ENCODE measurements at regions not wholly inside any gene's neighbourhood (a gene's known extent, or its start where the extent isn't known, plus 50 kb on each side); places are given as distances from the start of the nearest gene placed in this dataset.

- no peak overlapping the region for H3K4me3 Mint-ChIP-seq
- no peak for TF ChIP-seq EZH2 (IDR thresholded peaks at IDR 0.05)
- TF ChIP-seq EZH2phosphoT487 (IDR thresholded peaks at IDR 0.05) = no peak
- TF ChIP-seq CTCF (IDR thresholded peaks at IDR 0.05) = no peak
- Histone ChIP-seq H3F3A (ENCODE audit: low read depth) (no peaks in the 10 kb centered on the region), H4K20me1 (ENCODE audit: low read depth) (no peaks in the 10 kb centered on the region), H3K9ac (no peak overlapping the region), H3K4me3 (no peak overlapping the region), H3K4me1 (no peaks in the 10 kb centered on the region), H3K9me3 (ENCODE audit: low read depth) (no peaks in the 10 kb centered on the region), H3K27me3 (no peaks in the 10 kb centered on the region), H3K79me2 (ENCODE audit: low read depth) (no peaks in the 10 kb centered on the region), H3K27ac (no peak overlapping the region), H3K36me3 (no peaks in the 10 kb centered on the region), H3K4me2 (no peak overlapping the region), H2AFZ (replicated peaks) (no peak overlapping the region)
- H3K36me3 Mint-ChIP-seq = no peaks in the 10 kb centered on the region
- peaks cover 10% of the 10 kb centered on the region for H3K27me3 Mint-ChIP-seq (ENCODE audit: insufficient read depth, low read depth)
- peaks cover 11% of the 10 kb centered on the region for H3K9me3 Mint-ChIP-seq
- H3K4me1 Mint-ChIP-seq = no peaks in the 10 kb centered on the region
- no peak for DNase-seq (ENCODE audit: low spot score)
- H3K27ac Mint-ChIP-seq = no peak overlapping the region
Observed at GRCh38 chr19:29436591-29437103, 89.1 kb upstream of the VSTM2B start.

GRCh38 chr19:29439021-29439420 lies 86.8 kb upstream of the VSTM2B start:
- Histone ChIP-seq H2AFZ (replicated peaks) (no peak overlapping the region), H3F3A (ENCODE audit: low read depth) (no peaks in the 10 kb centered on the region), H3K4me1 (no peaks in the 10 kb centered on the region), H3K9me3 (ENCODE audit: low read depth) (no peaks in the 10 kb centered on the region), H3K4me3 (no peak overlapping the region), H3K27me3 (no peaks in the 10 kb centered on the region), H3K9ac (no peak overlapping the region), H3K79me2 (ENCODE audit: low read depth) (no peaks in the 10 kb centered on the region), H3K27ac (no peak overlapping the region), H4K20me1 (ENCODE audit: low read depth) (no peaks in the 10 kb centered on the region), H3K4me2 (no peak overlapping the region), H3K36me3 (no peaks in the 10 kb centered on the region)
- Mint-ChIP-seq H3K27ac (no peak overlapping the region), H3K9me3 (peaks cover 14% of the 10 kb centered on the region), H3K4me1 (no peaks in the 10 kb centered on the region), H3K27me3 (ENCODE audit: insufficient read depth, low read depth) (peaks cover 3% of the 10 kb centered on the region), H3K36me3 (no peaks in the 10 kb centered on the region), H3K4me3 (no peak overlapping the region)
- DNase-seq (ENCODE audit: low spot score) = no peak
- TF ChIP-seq CTCF (IDR thresholded peaks at IDR 0.05) (no peak), EZH2phosphoT487 (IDR thresholded peaks at IDR 0.05) (no peak), EZH2 (IDR thresholded peaks at IDR 0.05) (no peak)

- Mint-ChIP-seq H3K27ac (no peak overlapping the region), H3K4me1 (no peaks in the 10 kb centered on the region), H3K27me3 (ENCODE audit: insufficient read depth, low read depth) (peaks cover 4% of the 10 kb centered on the region), H3K36me3 (no peaks in the 10 kb centered on the region), H3K9me3 (peaks cover 14% of the 10 kb centered on the region), H3K4me3 (peak overlapping the region; percentile 33)
- DNase-seq (ENCODE audit: low spot score) = no peak
- Histone ChIP-seq H2AFZ (replicated peaks) (no peak overlapping the region), H3K9me3 (ENCODE audit: low read depth) (no peaks in the 10 kb centered on the region), H3K4me2 (no peak overlapping the region), H3K4me3 (no peak overlapping the region), H3K27ac (no peak overlapping the region), H3K36me3 (no peaks in the 10 kb centered on the region), H3F3A (ENCODE audit: low read depth) (no peaks in the 10 kb centered on the region), H3K4me1 (no peaks in the 10 kb centered on the region), H3K27me3 (no peaks in the 10 kb centered on the region), H3K79me2 (ENCODE audit: low read depth) (no peaks in the 10 kb centered on the region), H3K9ac (no peak overlapping the region), H4K20me1 (ENCODE audit: low read depth) (no peaks in the 10 kb centered on the region)
- no peak for TF ChIP-seq EZH2phosphoT487 (IDR thresholded peaks at IDR 0.05)
- TF ChIP-seq CTCF (IDR thresholded peaks at IDR 0.05) = no peak
- no peak for TF ChIP-seq EZH2 (IDR thresholded peaks at IDR 0.05)
Observed at GRCh38 chr19:29439688-29440550, 85.9 kb upstream of the VSTM2B start.
